Kidney capillary endothelial cell (primary cell): ENCODE measurements at regions not wholly inside any gene's neighbourhood (a gene's known extent, or its start where the extent isn't known, plus 50 kb on each side); places are given as distances from the start of the nearest gene placed in this dataset.
"Not testable (repeated sequence)": the region's sequence is repeated elsewhere in the genome, so short reads cannot be mapped to it uniquely, and the experiment has no call there.

Experiments used
- DNase-seq: peaks from one replicate; pipeline ENCODE4 v3.0.0-alpha.2; 2018; ENCODE audit warnings: low spot score

- no peak for DNase-seq
These were observed 134.4 kb upstream of the IER5L start for GRCh38 chr9:129312251-129313122.

- DNase-seq = no peak
These were observed 133.6 kb upstream of the IER5L start for GRCh38 chr9:129311643-129312042.

- no peak for DNase-seq
These were observed 132.7 kb upstream of the IER5L start for GRCh38 chr9:129310666-129311350.

GRCh38 chr9:129309906-129310305 is 131.8 kb upstream of the IER5L start:
- no peak for DNase-seq

- DNase-seq = no peak
These were observed 131.0 kb upstream of the IER5L start for GRCh38 chr9:129309041-129309430.

- DNase-seq = no peak
These were observed 129.3 kb upstream of the IER5L start for GRCh38 chr9:129307227-129307970.

- DNase-seq = no peak
These were observed 128.4 kb upstream of the IER5L start for GRCh38 chr9:129306318-129306973.

GRCh38 chr9:129305246-129305645 is 127.2 kb upstream of the IER5L start:
- DNase-seq = no peak

GRCh38 chr9:129301941-129302340 is 123.9 kb upstream of the IER5L start:
- DNase-seq = no peak

GRCh38 chr9:129296195-129296594 is 118.1 kb upstream of the IER5L start:
- not testable (repeated sequence) for DNase-seq

- DNase-seq = no peak
These were observed 113.0 kb upstream of the IER5L start for GRCh38 chr9:129291041-129291501.

GRCh38 chr9:129290606-129291005 is 112.5 kb upstream of the IER5L start:
- no peak for DNase-seq

GRCh38 chr9:129289883-129290282 is 111.8 kb upstream of the IER5L start:
- DNase-seq = no peak

- no peak for DNase-seq
These were observed 111.2 kb upstream of the IER5L start for GRCh38 chr9:129289131-129289731.

- DNase-seq = no peak
These were observed 109.7 kb upstream of the IER5L start for GRCh38 chr9:129287619-129288305.

GRCh38 chr9:129285979-129286772 is 108.1 kb upstream of the IER5L start:
- no peak for DNase-seq

GRCh38 chr9:129285382-129285781 is 107.3 kb upstream of the IER5L start:
- no peak for DNase-seq

- DNase-seq = no peak
These were observed 106.7 kb upstream of the IER5L start for GRCh38 chr9:129284607-129285291.
